HG03571 (cell line): ENCODE measurements at regions not wholly inside any gene's neighbourhood (a gene's known extent, or its start where the extent isn't known, plus 50 kb on each side); places are given as distances from the start of the nearest gene placed in this dataset.
"Not testable (repeated sequence)": the region's sequence is repeated elsewhere in the genome, so short reads cannot be mapped to it uniquely, and the experiment has no call there.

Source experiments
- ATAC-seq: cut with Tn5 transposase; IDR thresholded peaks from one replicate; pipeline ENCODE4 v1.9.1; 2021; ENCODE audit not compliant: unreplicated experiment

GRCh38 chrX:39771089-39771488, 326.7 kb downstream of the BCOR start:
- no peak for ATAC-seq

GRCh38 chrX:39772057-39772832, 325.5 kb downstream of the BCOR start:
- ATAC-seq = no peak

GRCh38 chrX:39773150-39773549, 324.6 kb downstream of the BCOR start:
- ATAC-seq = no peak

GRCh38 chrX:39773923-39774773, 323.6 kb downstream of the BCOR start:
- no peak for ATAC-seq

GRCh38 chrX:39774774-39775328, 322.9 kb downstream of the BCOR start:
- no peak for ATAC-seq

GRCh38 chrX:39777623-39778025, 320.1 kb downstream of the BCOR start:
- ATAC-seq = no peak

- ATAC-seq = no peak
Measured at GRCh38 chrX:39779952-39780783, 317.6 kb downstream of the BCOR start.

GRCh38 chrX:39782276-39782675, 315.5 kb downstream of the BCOR start:
- ATAC-seq = no peak

- ATAC-seq = no peak
Measured at GRCh38 chrX:39787999-39788398, 309.8 kb downstream of the BCOR start.

- no peak for ATAC-seq
Measured at GRCh38 chrX:39788521-39788920, 309.2 kb downstream of the BCOR start.

GRCh38 chrX:39791691-39792090, 306.1 kb downstream of the BCOR start:
- no peak for ATAC-seq

- ATAC-seq = no peak
Measured at GRCh38 chrX:39795605-39796004, 302.2 kb downstream of the BCOR start.

GRCh38 chrX:39796856-39797255, 300.9 kb downstream of the BCOR start:
- ATAC-seq = no peak

GRCh38 chrX:39798488-39798887, 299.3 kb downstream of the BCOR start:
- ATAC-seq = not testable (repeated sequence)

- no peak for ATAC-seq
Measured at GRCh38 chrX:39802354-39802753, 295.4 kb downstream of the BCOR start.

GRCh38 chrX:39802908-39803307, 294.9 kb downstream of the BCOR start:
- no peak for ATAC-seq

- ATAC-seq = no peak
Measured at GRCh38 chrX:39805022-39805421, 292.7 kb downstream of the BCOR start.

- no peak for ATAC-seq
Measured at GRCh38 chrX:39805825-39806224, 291.9 kb downstream of the BCOR start.

- no peak for ATAC-seq
Measured at GRCh38 chrX:39808471-39808917, 289.3 kb downstream of the BCOR start.

- no peak for ATAC-seq
Measured at GRCh38 chrX:39809331-39809730, 288.4 kb downstream of the BCOR start.

GRCh38 chrX:39810901-39811300, 286.9 kb downstream of the BCOR start:
- ATAC-seq = no peak
